Heart left ventricle (tissue), 13 donors: ENCODE measurements at regions not wholly inside any gene's neighbourhood (a gene's known extent, or its start where the extent isn't known, plus 50 kb on each side); places are given as distances from the start of the nearest gene placed in this dataset.

Experiments
- POLR2A ChIP-seq, 2 donors: fragments of 450-650 bp; IDR thresholded peaks; one replicate each; pipeline ENCODE4 v1.6.1; 2017; ENCODE audit warnings: antibody characterized with exemption in 2 of 2, mild to moderate bottlenecking in 2 of 2, moderate library complexity in 2 of 2
- TF ChIP-seq, protein P1 (sequence below), 12 donors: fragments of 200-600 bp; sonication (generic) in 4 of 12; IDR thresholded peaks; one replicate each; pipeline versions ENCODE4 v1.5.0 to v1.8.0; 2018 to 2022; ENCODE audit warnings: antibody characterized with exemption in 12 of 12, mild to moderate bottlenecking in 5 of 12
- donor health status: ischemic (EF 13 %, LVEDD 7.1; RV severe dilation, severe dysfunction).
- donor health status: DM: no; HTN: yes; CAD: no.
- donor health status: DM: no; HTN: no; CAD: no.
- donor health status: ischemic (EF 25% LVEDD 6.9; RV normal size, moderate dysfunction).
- donor health status: ischemic (EF 25% LVEDD 5.7; RV mildly dilated, moderate dysfunction).
- donor health status: ischemic (EF 35%, LVEDD 5.7; RV mildly dilated, moderate dysfunction).
- donor health status: nonischemic (EF 11% LVEDD 7.7; RV severe dilation, severe dysfunction).
- donor health status: DM: yes; HTN: yes; CAD: no.
- donor health status: PGD.
- donor health status: ischemic (EF 29% LVEDD 5.4; RV normal size, mild dysfunction).
- donor health status: nonischemic (EF 23%, LVEDD 6.1; RV moderate dilation, normal function).

DNA sequence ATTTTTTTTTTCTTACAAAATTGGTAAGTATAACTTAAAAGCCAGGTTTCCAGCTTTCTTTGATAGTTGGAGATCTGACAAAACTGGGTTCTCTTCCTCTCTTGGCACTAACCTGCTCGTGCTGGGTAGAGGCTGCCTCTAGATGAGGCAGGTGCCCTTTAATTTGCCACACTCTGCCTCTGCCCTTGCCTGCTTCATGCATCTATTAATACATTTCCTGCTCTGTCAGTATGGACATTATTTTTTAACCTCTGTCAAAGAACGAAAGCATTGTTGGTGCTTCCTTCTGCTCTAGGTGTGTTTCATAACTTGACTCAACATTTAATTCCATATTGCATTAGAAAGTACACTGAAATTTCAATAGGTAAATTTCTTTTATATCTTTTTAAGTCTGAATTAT is 490.7 kb upstream of the ZEB2 start:
- TF ChIP-seq, protein P1, sequence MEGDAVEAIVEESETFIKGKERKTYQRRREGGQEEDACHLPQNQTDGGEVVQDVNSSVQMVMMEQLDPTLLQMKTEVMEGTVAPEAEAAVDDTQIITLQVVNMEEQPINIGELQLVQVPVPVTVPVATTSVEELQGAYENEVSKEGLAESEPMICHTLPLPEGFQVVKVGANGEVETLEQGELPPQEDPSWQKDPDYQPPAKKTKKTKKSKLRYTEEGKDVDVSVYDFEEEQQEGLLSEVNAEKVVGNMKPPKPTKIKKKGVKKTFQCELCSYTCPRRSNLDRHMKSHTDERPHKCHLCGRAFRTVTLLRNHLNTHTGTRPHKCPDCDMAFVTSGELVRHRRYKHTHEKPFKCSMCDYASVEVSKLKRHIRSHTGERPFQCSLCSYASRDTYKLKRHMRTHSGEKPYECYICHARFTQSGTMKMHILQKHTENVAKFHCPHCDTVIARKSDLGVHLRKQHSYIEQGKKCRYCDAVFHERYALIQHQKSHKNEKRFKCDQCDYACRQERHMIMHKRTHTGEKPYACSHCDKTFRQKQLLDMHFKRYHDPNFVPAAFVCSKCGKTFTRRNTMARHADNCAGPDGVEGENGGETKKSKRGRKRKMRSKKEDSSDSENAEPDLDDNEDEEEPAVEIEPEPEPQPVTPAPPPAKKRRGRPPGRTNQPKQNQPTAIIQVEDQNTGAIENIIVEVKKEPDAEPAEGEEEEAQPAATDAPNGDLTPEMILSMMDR (IDR thresholded peaks at IDR 0.05) = no peak
- no peak for TF ChIP-seq POLR2A (IDR thresholded peaks at IDR 0.05)
